Adrenal gland (tissue), 9 donors: ENCODE measurements at regions not wholly inside any gene's neighbourhood (a gene's known extent, or its start where the extent isn't known, plus 50 kb on each side); places are given as distances from the start of the nearest gene placed in this dataset.
"Not testable (repeated sequence)": the region's sequence is repeated elsewhere in the genome, so short reads cannot be mapped to it uniquely, and the experiment has no call there.

Experiments
- DNase-seq, 7 donors: peaks; one replicate each; pipeline ENCODE4 v3.0.0-alpha.2; 2019 to 2020
- H3K27ac ChIP-seq, 5 donors: fragments of 200-600 bp; sonication (generic) in 4 of 5; 1 replicate in 3 of 5; 2 replicates in 2 of 5; pipeline versions ENCODE4 v1.5.1 to v1.8.0; 2016 to 2020; ENCODE audit warnings: mild to moderate bottlenecking in 1 of 5
- H3K27me3 ChIP-seq: fragments of 200-600 bp; 2 replicates; pipeline ENCODE4 v1.8.0; 2021
- H3K36me3 ChIP-seq, 2 donors: fragments of 200-600 bp; replicated peaks in 1 of 2; 1 replicate in 1 of 2; 2 replicates in 1 of 2; pipeline versions ENCODE4 v1.5.1 to v1.8.0; 2018 to 2022
- H3K4me1 ChIP-seq, 2 donors: fragments of 200-600 bp; replicated peaks in 1 of 2; 1 replicate in 1 of 2; 2 replicates in 1 of 2; pipeline versions ENCODE4 v1.5.1 to v1.8.0; 2018 to 2021
- H3K4me3 ChIP-seq, 4 donors: fragments of 200-600 bp; sonication (generic) in 3 of 4; one replicate each; pipeline ENCODE4 v1.5.1; 2016 to 2018
- H3K9me3 ChIP-seq, 3 donors: fragments of 200-600 bp; sonication (generic) in 1 of 3; replicated peaks in 1 of 3; 1 replicate in 2 of 3; 2 replicates in 1 of 3; pipeline versions ENCODE4 v1.5.1 to v1.8.0; 2016 to 2021
- POLR2A ChIP-seq, 2 donors: fragments of 450-650 bp; IDR thresholded peaks; one replicate each; pipeline ENCODE4 v1.6.1; 2017; ENCODE audit warnings: antibody characterized with exemption in 2 of 2, mild to moderate bottlenecking in 2 of 2, moderate library complexity in 1 of 2
- WGBS, 4 donors: extraction: QIAGEN DNeasy Blood & Tissue Kit in 2 of 4; methylation state at CpG; one replicate each; pipeline versions ENCODE4 v1.1.5 to v1.1.7; 2013 to 2017; 5-methylcytosine and 5-hydroxymethylcytosine counted together
- intact Hi-C, 2 donors: fragments of 100-400 bp; cut with DNase I; formaldehyde crosslinking; loops; one replicate each; pipeline versions ENCODE4 v1.14.1 to v1.15.0; 2022 to 2023
- TF ChIP-seq, protein P1 (sequence below), 6 experiments: fragments of 450-650 bp in 4 of 6; fragments of 200-600 bp in 2 of 6; sonication (generic) in 1 of 6; IDR thresholded peaks; 1 replicate in 5 of 6; 2 replicates in 1 of 6; pipeline versions ENCODE4 v1.5.1 to v1.8.0; 2016 to 2021; ENCODE audit warnings: antibody characterized with exemption in 6 of 6, mild to moderate bottlenecking in 2 of 6, moderate library complexity in 1 of 6
- donor health status: healthy with polysubstance abuse.
- donor health status: Bipolar disorder and iron deficiency.
- donor health status: DM: yes; HTN: yes; CAD: no.
- donor health status: DM: no; HTN: no; CAD: no.
- donor health status: DM: no; HTN: no; CAD: no.

GRCh38 chr9:74100042-74100441, 397.1 kb upstream of the RORB start:
- WGBS, 4 donors = 87 to 98% (median 93%) methylated on average over 1 of the region's 1 CpG
- Histone ChIP-seq H3K36me3 (no peaks in the 10 kb centered on the region), H3K4me1 (no peaks in the 10 kb centered on the region), H3K4me3 (no peak overlapping the region), H3K27me3 (no peaks in the 10 kb centered on the region), H3K9me3 (no peaks in the 10 kb centered on the region), H3K27ac (no peak overlapping the region)
- DNase-seq = no peak
- intact Hi-C loops = no loop called here
- no peak for TF ChIP-seq POLR2A (IDR thresholded peaks at IDR 0.05)
- TF ChIP-seq, protein P1, sequence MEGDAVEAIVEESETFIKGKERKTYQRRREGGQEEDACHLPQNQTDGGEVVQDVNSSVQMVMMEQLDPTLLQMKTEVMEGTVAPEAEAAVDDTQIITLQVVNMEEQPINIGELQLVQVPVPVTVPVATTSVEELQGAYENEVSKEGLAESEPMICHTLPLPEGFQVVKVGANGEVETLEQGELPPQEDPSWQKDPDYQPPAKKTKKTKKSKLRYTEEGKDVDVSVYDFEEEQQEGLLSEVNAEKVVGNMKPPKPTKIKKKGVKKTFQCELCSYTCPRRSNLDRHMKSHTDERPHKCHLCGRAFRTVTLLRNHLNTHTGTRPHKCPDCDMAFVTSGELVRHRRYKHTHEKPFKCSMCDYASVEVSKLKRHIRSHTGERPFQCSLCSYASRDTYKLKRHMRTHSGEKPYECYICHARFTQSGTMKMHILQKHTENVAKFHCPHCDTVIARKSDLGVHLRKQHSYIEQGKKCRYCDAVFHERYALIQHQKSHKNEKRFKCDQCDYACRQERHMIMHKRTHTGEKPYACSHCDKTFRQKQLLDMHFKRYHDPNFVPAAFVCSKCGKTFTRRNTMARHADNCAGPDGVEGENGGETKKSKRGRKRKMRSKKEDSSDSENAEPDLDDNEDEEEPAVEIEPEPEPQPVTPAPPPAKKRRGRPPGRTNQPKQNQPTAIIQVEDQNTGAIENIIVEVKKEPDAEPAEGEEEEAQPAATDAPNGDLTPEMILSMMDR (IDR thresholded peaks at IDR 0.05) = no peak

DNA sequence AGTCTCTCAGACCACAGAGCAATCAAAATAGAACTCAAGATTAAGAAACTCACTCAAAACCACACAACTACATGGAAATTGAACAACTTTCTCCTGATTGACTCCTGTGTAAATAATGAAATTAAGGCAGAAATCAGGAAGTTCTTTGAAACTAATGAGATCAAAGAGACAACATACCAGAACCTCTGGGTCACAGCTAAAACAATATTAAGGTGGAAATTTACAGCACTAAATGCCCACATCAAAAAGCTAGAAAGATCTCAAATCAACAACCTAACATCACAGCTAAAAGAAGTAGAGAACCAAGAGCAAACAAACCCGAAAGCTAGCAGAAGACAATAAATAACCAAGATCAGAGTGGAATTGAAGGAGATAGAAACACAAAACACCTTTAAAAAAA, 395.0 kb upstream of the RORB start:
- H3K27me3 ChIP-seq, intact Hi-C loops, H3K4me3 ChIP-seq, H3K36me3 ChIP-seq, H3K9me3 ChIP-seq, DNase-seq, H3K4me1 ChIP-seq, H3K27ac ChIP-seq: not testable (repeated sequence)
- 45 to 70% (median 66%) methylated on average over 1 of the region's 1 CpG for WGBS, 4 donors

- TF ChIP-seq POLR2A (IDR thresholded peaks at IDR 0.05) = no peak
- TF ChIP-seq, protein P1 (IDR thresholded peaks at IDR 0.05) = no peak
These were observed 394.4 kb upstream of the RORB start for GRCh38 chr9:74102702-74103101.

GRCh38 chr9:74107692-74108091, 389.4 kb upstream of the RORB start:
- Histone ChIP-seq H3K27ac (no peak overlapping the region), H3K4me3 (no peak overlapping the region), H3K27me3 (no peaks in the 10 kb centered on the region), H3K4me1 (no peaks in the 10 kb centered on the region), H3K36me3 (no peaks in the 10 kb centered on the region), H3K9me3 (no peaks in the 10 kb centered on the region)
- TF ChIP-seq POLR2A (IDR thresholded peaks at IDR 0.05) = no peak
- TF ChIP-seq, protein P1 (IDR thresholded peaks at IDR 0.05) = no peak
- intact Hi-C loops = no loop called here
- DNase-seq = no peak
- 80 to 98% (median 87%) methylated on average over 1 of the region's 1 CpG for WGBS, 4 donors

More at GRCh38 chr9:74102702-74103101, 394.4 kb upstream of the RORB start:
- no peak for DNase-seq
- Histone ChIP-seq H3K27ac (no peak overlapping the region), H3K4me1 (no peaks in the 10 kb centered on the region), H3K9me3 (no peaks in the 10 kb centered on the region), H3K27me3 (no peaks in the 10 kb centered on the region), H3K4me3 (no peak overlapping the region), H3K36me3 (no peaks in the 10 kb centered on the region)
- intact Hi-C loops = no loop called here
- 68 to 89% (median 85%) methylated on average over 1 of the region's 1 CpG for WGBS, 4 donors

- intact Hi-C loops = no loop called here
- Histone ChIP-seq H3K27me3 (no peaks in the 10 kb centered on the region), H3K9me3 (no peaks in the 10 kb centered on the region), H3K4me1 (no peaks in the 10 kb centered on the region), H3K4me3 (no peak overlapping the region), H3K27ac (no peak overlapping the region), H3K36me3 (no peaks in the 10 kb centered on the region)
- no peak for DNase-seq
- TF ChIP-seq, protein P1 (IDR thresholded peaks at IDR 0.05) = no peak
- TF ChIP-seq POLR2A (IDR thresholded peaks at IDR 0.05) = no peak
- WGBS, 4 donors = 82 to 86% (median 84%) methylated on average over 6 of the region's 6 CpGs
These were observed 381.2 kb upstream of the RORB start for GRCh38 chr9:74115976-74116375.
